ENCODE measurements at regions not wholly inside any gene's neighbourhood (a gene's known extent, or its start where the extent isn't known, plus 50 kb on each side); places are given as distances from the start of the nearest gene placed in this dataset.

GRCh38 chr12:94010307-94010706 is 138.1 kb upstream of the PLXNC1 start:
- Mint-ChIP-seq H3K4me1 (peaks cover 27 to 34% of the 10 kb centered on the region in 2 experiments), H3K27me3 (ENCODE audit: low read depth) (peaks cover 5% of the 10 kb centered on the region), H3K9me3 (peaks cover 9 to 11% of the 10 kb centered on the region in 2 experiments; a peak in 4 of 5 replicates), H3K27ac (peak overlapping the region in 1 of 3 experiments; percentile 94; a peak in 3 of 7 replicates), H3K4me3 (no peak overlapping the region), H3K36me3 (ENCODE audit: insufficient read depth in 1 of 3, low read depth in 3 of 3) (peaks cover 4 to 20% (median 8%) of the 10 kb centered on the region in 3 experiments; a peak in 5 of 7 replicates)
- Histone ChIP-seq H2AK5ac (ENCODE audit: insufficient read length, low read length) (no peak overlapping the region), H2BK12ac (ENCODE audit: insufficient read length, low read depth, low read length) (no peak overlapping the region), H3K18ac (ENCODE audit: insufficient read length, low read depth, low read length) (no peak overlapping the region), H4K8ac (replicated peaks; ENCODE audit: insufficient read length, low read depth, low read length) (no peak overlapping the region), H3K27me3 (ENCODE audit: insufficient read depth, low read length) (no peaks in the 10 kb centered on the region), H3T11ph (ENCODE audit: low read length) (no peak overlapping the region), H4K20me1 (ENCODE audit: control insufficient read depth, insufficient read depth, insufficient read length) (no peaks in the 10 kb centered on the region), H3K23ac (ENCODE audit: insufficient read length, low read depth, low read length) (no peak overlapping the region), H3K4ac (ENCODE audit: low read depth, low read length) (no peak overlapping the region), H3K27ac (ENCODE audit: insufficient read length, low read depth, low read length) (peak overlapping the region; percentile 32), H2BK120ac (ENCODE audit: low read depth, low read length, poor library complexity, severe bottlenecking) (no peak overlapping the region), H3K4me2 (ENCODE audit: insufficient read depth, insufficient read length, low read length) (no peak overlapping the region), H3K14ac (ENCODE audit: insufficient read depth, low read length) (no peak overlapping the region), H3K9ac (ENCODE audit: extremely low read depth, insufficient read length, low read length) (no peak overlapping the region), H2AFZ (ENCODE audit: low read length) (no peak overlapping the region), H3K56ac (ENCODE audit: insufficient read length, low read depth, low read length) (no peak overlapping the region), H2BK15ac (ENCODE audit: low read depth, low read length) (no peak overlapping the region), H3K4me1 (ENCODE audit: insufficient read depth, low read length) (no peaks in the 10 kb centered on the region; the same call in 1 of the 2 replicates), H2BK5ac (ENCODE audit: insufficient read length, low read length) (no peak overlapping the region), H2BK20ac (ENCODE audit: low read depth, low read length, poor library complexity, severe bottlenecking) (no peak overlapping the region), H4K5ac (ENCODE audit: insufficient read length, low read depth, low read length) (no peak overlapping the region), H3K9me3 (ENCODE audit: control insufficient read depth, low read depth, low read length) (no peaks in the 10 kb centered on the region), H4K91ac (ENCODE audit: insufficient read length, low read depth, low read length) (no peak overlapping the region), H3K79me1 (ENCODE audit: insufficient read depth, low read depth, low read length, poor library complexity, severe bottlenecking) (no peaks in the 10 kb centered on the region), H3K79me2 (ENCODE audit: insufficient read depth, low read length) (no peaks in the 10 kb centered on the region), H3K23me2 (ENCODE audit: insufficient read length, low read depth, low read length, poor library complexity, severe bottlenecking) (no peaks in the 10 kb centered on the region)
- WGBS (ENCODE audit: extremely low coverage, insufficient read length, low lambda C conversion rate): no CpG with 5 or more reads among the region's 3 CpGs
- peak; percentile 94 for DNase-seq
- no peak for TF ChIP-seq CTCF (conservative IDR thresholded peaks at IDR 0.05)

All from H9 (cell line).